A549 (cell line): ENCODE measurements at regions not wholly inside any gene's neighbourhood (a gene's known extent, or its start where the extent isn't known, plus 50 kb on each side); places are given as distances from the start of the nearest gene placed in this dataset.

Experiments
- ATAC-seq, 2 experiments: fragments of 200-7000 bp in 1 of 2; fragments of >200 bp in 1 of 2; cut with Nextera tagmentation in 1 of 2; cut with Tn5 transposase in 1 of 2; 3 replicates each; pipeline versions ENCODE4 v1.8.0 to v1.9.1; 2018 to 2020; ENCODE audit warnings: mild to moderate bottlenecking in 1 of 2, moderate library complexity in 1 of 2
- CTCF ChIA-PET: fragments of 300-600 bp; sonication (Branson Sonifier 250); formaldehyde crosslinking; extraction: SDS; loops from one replicate; lab custom pipeline; 2021; ENCODE audit warnings: antibody characterized with exemption, inconsistent platforms; lab: Yijun Ruan, JAX
- POLR2A ChIA-PET: fragments of 350-600 bp; formaldehyde crosslinking; extraction: SDS; loops from one replicate; lab custom pipeline; 2021; ENCODE audit warnings: antibody characterized with exemption, inconsistent platforms; lab: Yijun Ruan, JAX
- DNase-seq, 2 experiments: peaks; one replicate each; pipeline versions ENCODE4 v3.0.0 to v3.0.0-alpha.2; 2011 to 2016; ENCODE audit warnings: low read depth in 1 of 2, low spot score in 1 of 2
- FAIRE-seq: peaks from 2 replicates; lab custom pipeline; 2011; peaks lifted over from hg19 to GRCh38; lab: Jason Lieb, UNC
- H3K27ac ChIP-seq, 2 experiments: fragments of >200 bp; sonication (Bioruptor Twin); formaldehyde crosslinking; 3 replicates each; pipeline ENCODE4 v1.5.1; 2016 to 2017
- H3K4me1 ChIP-seq: fragments of >200 bp; sonication (Bioruptor Twin); formaldehyde crosslinking; 3 replicates; pipeline ENCODE4 v1.6.1; 2016
- H3K4me2 ChIP-seq: fragments of >200 bp; sonication (Bioruptor Twin); formaldehyde crosslinking; 3 replicates; pipeline ENCODE4 v1.6.1; 2016
- H3K4me3 ChIP-seq: fragments of >200 bp; sonication (Bioruptor Twin); formaldehyde crosslinking; 3 replicates; pipeline ENCODE4 v1.5.1; 2016
- H3K9me3 ChIP-seq: fragments of >200 bp; sonication (Bioruptor Twin); formaldehyde crosslinking; 3 replicates; pipeline ENCODE4 v1.6.1; 2016
- CEBPB ChIP-seq, 2 experiments: fragments of >200 bp in 1 of 2; sonication (Bioruptor Twin) in 1 of 2; formaldehyde crosslinking in 1 of 2; IDR thresholded peaks; 2 replicates each; pipeline ENCODE4 v1.6.1; 2012 to 2016
- FOSL2 ChIP-seq, 2 experiments: fragments of 450-650 bp in 1 of 2; fragments of >200 bp in 1 of 2; sonication (Bioruptor Twin) in 1 of 2; formaldehyde crosslinking; IDR thresholded peaks; 2 replicates each; pipeline versions ENCODE4 v1.5.0 to v1.6.1; 2016 to 2020; ENCODE audit warnings: mild to moderate bottlenecking in 1 of 2, moderate library complexity in 1 of 2
- FOXS1 ChIP-seq: fragments of 250-450 bp; sonication (Bioruptor Pico); IDR thresholded peaks from 2 replicates; pipeline ENCODE4 v1.5.0; 2020; ENCODE audit warnings: mild to moderate bottlenecking, moderate library complexity
- GATA3 ChIP-seq: IDR thresholded peaks from 2 replicates; pipeline ENCODE4 v1.6.1; 2012; ENCODE audit warnings: borderline replicate concordance
- HEYL ChIP-seq: fragments of 250-450 bp; sonication (Bioruptor Pico); IDR thresholded peaks from 2 replicates; pipeline ENCODE4 v1.8.0; 2021; ENCODE audit warnings: mild to moderate bottlenecking, moderate library complexity
- JUNB ChIP-seq: fragments of >200 bp; sonication (Bioruptor Twin); formaldehyde crosslinking; IDR thresholded peaks from 2 replicates; pipeline ENCODE4 v1.6.1; 2016
- NR3C1 ChIP-seq: fragments of >200 bp; sonication (Bioruptor Twin); formaldehyde crosslinking; IDR thresholded peaks from 3 replicates; pipeline ENCODE4 v1.6.1; 2017
- RAD21 ChIP-seq, 2 experiments: fragments of >200 bp in 1 of 2; sonication (Bioruptor Twin) in 1 of 2; formaldehyde crosslinking in 1 of 2; IDR thresholded peaks in 1 of 2; conservative IDR thresholded peaks in 1 of 2; 2 replicates in 1 of 2; 3 replicates in 1 of 2; pipeline ENCODE4 v1.6.1; 2012 to 2018; ENCODE audit warnings: inconsistent platforms in 1 of 2
- WGBS: methylation state at CpG from one replicate; pipeline ENCODE4 v1.1.6; 2017; ENCODE audit errors: missing lambda C conversion rate; 5-methylcytosine and 5-hydroxymethylcytosine counted together

DNA sequence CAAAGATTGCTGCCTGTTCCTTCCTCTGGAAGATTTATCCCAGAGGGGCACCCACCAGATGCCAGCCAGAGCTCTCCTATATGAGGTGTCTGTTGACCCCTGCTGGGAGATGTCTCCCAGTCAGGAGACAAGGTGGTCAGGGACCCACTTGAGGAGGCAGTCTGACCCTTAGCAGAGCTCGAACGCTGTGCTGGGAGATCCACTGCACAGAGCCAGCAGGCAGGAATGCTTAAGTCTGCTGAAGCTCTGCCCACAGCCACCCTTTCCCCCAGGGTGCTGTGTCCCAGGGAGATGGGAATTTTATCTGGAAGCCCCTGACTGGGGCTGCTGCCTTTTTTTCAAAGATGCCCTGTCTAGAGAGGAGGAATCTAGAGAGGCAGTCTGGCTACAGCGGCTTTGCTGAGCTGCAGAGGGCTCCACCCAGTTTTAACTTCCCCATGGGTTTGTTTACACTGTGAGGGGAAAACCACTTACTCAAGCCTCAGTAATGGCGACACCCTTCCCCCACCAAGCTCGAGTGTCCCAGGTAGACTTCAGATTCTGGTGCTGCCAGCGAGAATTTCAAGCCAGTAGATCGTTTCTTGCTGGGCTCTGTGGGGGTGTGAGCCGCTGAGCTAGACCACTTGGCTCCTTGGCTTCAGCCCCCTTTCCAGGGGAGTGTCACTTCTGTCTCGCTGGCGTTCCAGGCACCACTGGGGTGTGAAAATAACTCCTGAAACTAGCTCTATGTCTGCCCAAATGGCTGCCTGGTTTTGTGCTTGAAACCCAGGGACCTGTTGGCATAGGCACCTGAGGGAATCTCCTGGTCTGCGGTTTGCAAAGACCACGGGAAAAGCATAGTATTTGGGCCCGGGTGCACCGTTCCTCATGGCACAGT lies 51.1 kb upstream of the PDC start:
- 56% methylated on average over 8 of the region's 14 CpGs for WGBS
- ChIA-PET CTCF (interaction anchor here (0.7 to 1.8 kb wide), 9 partner anchors 8 to 98 kb away, joined by 3 to 7 read pairs (median 3); no protein-coding TSS in a partner anchor), POLR2A (no interaction called here)
- H3K4me3 ChIP-seq: no peak overlapping the region; the same call in 2 of the 3 replicates
- H3K9me3 ChIP-seq: peaks cover 5% of the 10 kb centered on the region; the same call in 2 of the 3 replicates
- ATAC-seq (peak; percentile 80 to 95; a peak in 5 of 6 replicates), DNase-seq (peak in 1 of 2 experiments; percentile 74), FAIRE-seq (no peak)
- H3K27ac ChIP-seq: peak overlapping the region; percentile 80 to 81
- TF ChIP-seq HEYL (CRISPR knock-in tag): no peak
- 0 out of 2 replicates have a peak, but pooled peaks have one; percentile 13 for TF ChIP-seq JUNB
- TF ChIP-seq CEBPB (IDR thresholded peaks at IDR 0.05): peak in 1 of 2 experiments; percentile 20; a peak in 1 of 4 replicates
- no peak for TF ChIP-seq FOSL2 (IDR thresholded peaks at IDR 0.05)
- peak; percentile 49; the same call in 1 of the 2 replicates for TF ChIP-seq FOSL2 (CRISPR knock-in tag; IDR thresholded peaks at IDR 0.05)
- peak in 1 of 2 experiments; percentile 18; a peak in 2 of 5 replicates for TF ChIP-seq RAD21 (conservative IDR thresholded peaks at IDR 0.05 in 1 of 2, IDR thresholded peaks at IDR 0.05 in 1 of 2)
- peak; percentile 60; the same call in 1 of the 2 replicates for TF ChIP-seq FOXS1 (CRISPR knock-in tag)
- TF ChIP-seq GATA3: peak; percentile 28; the same call in 1 of the 2 replicates
- no peak for TF ChIP-seq NR3C1
- H3K4me2 ChIP-seq: peak overlapping the region; percentile 82
- peaks cover 15% of the 10 kb centered on the region for H3K4me1 ChIP-seq
